Vagina (tissue), 2 donors: ENCODE measurements at regions not wholly inside any gene's neighbourhood (a gene's known extent, or its start where the extent isn't known, plus 50 kb on each side); places are given as distances from the start of the nearest gene placed in this dataset.
A peak's percentile ranks its signal among the peaks of the same experiment; 100 is the strongest.

ENCODE experiments used
- DNase-seq, 2 donors: peaks; one replicate each; pipeline ENCODE4 v3.0.0-alpha.2; 2017; ENCODE audit errors: extremely low spot score in 2 of 2
- H3K27ac ChIP-seq: fragments of 200-600 bp; sonication (generic); one replicate; pipeline ENCODE4 v1.5.1; 2019
- H3K27me3 ChIP-seq: fragments of 200-600 bp; sonication (generic); one replicate; pipeline ENCODE4 v1.5.1; 2019
- H3K36me3 ChIP-seq, 2 donors: fragments of 200-600 bp; sonication (generic); one replicate each; pipeline ENCODE4 v1.5.1; 2017 to 2019
- H3K4me1 ChIP-seq: fragments of 200-600 bp; sonication (generic); one replicate; pipeline ENCODE4 v1.5.1; 2019
- H3K4me3 ChIP-seq, 2 donors: fragments of 200-600 bp; sonication (generic); 1 replicate in 1 of 2; 2 replicates in 1 of 2; pipeline ENCODE4 v1.5.1; 2016 to 2019
- H3K9me3 ChIP-seq: fragments of 200-600 bp; sonication (generic); one replicate; pipeline ENCODE4 v1.5.1; 2019
- CTCF ChIP-seq, 3 experiments: fragments of 450-650 bp in 2 of 3; fragments of 200-600 bp in 1 of 3; sonication (generic) in 1 of 3; IDR thresholded peaks; one replicate each; pipeline ENCODE4 v1.5.1; 2017 to 2019; ENCODE audit warnings: antibody characterized with exemption in 3 of 3, mild to moderate bottlenecking in 2 of 3, moderate library complexity in 2 of 3
- POLR2A ChIP-seq, 2 donors: fragments of 450-650 bp; IDR thresholded peaks; one replicate each; pipeline ENCODE4 v1.6.1; 2017; ENCODE audit warnings: antibody characterized with exemption in 2 of 2, mild to moderate bottlenecking in 2 of 2, moderate library complexity in 2 of 2
- POLR2AphosphoS5 ChIP-seq, 2 donors: sonication (generic); formaldehyde crosslinking; IDR thresholded peaks; one replicate each; pipeline ENCODE4 v1.9.0; 2017; ENCODE audit warnings: antibody characterized with exemption in 2 of 2, mild to moderate bottlenecking in 2 of 2, low read depth in 1 of 2; ENCODE audit not compliant: insufficient read depth in 1 of 2
- intact Hi-C: fragments of 100-400 bp; cut with DNase I; formaldehyde crosslinking; loops from one replicate; pipeline ENCODE4 v1.15.1; 2023

- Histone ChIP-seq H3K4me3 (no peak overlapping the region), H3K27me3 (no peaks in the 10 kb centered on the region), H3K4me1 (peaks cover 20% of the 10 kb centered on the region), H3K27ac (no peak overlapping the region), H3K36me3 (no peaks in the 10 kb centered on the region), H3K9me3 (no peaks in the 10 kb centered on the region)
- no peak for DNase-seq
- TF ChIP-seq POLR2AphosphoS5 (IDR thresholded peaks at IDR 0.05; ENCODE audit: insufficient read depth in 1 of 2, low read depth in 1 of 2) = no peak
- TF ChIP-seq POLR2A (IDR thresholded peaks at IDR 0.05) = no peak
- no peak for TF ChIP-seq CTCF (IDR thresholded peaks at IDR 0.05)
- intact Hi-C loops = no loop called here
These were observed 73.3 kb upstream of the SLC44A3 start for GRCh38 chr1:94746635-94747525.

GRCh38 chr1:94745742-94746141 is 74.4 kb upstream of the SLC44A3 start:
- Histone ChIP-seq H3K4me1 (peaks cover 20% of the 10 kb centered on the region), H3K9me3 (no peaks in the 10 kb centered on the region), H3K36me3 (no peaks in the 10 kb centered on the region), H3K27me3 (no peaks in the 10 kb centered on the region), H3K4me3 (no peak overlapping the region), H3K27ac (peak overlapping the region; percentile 10)
- DNase-seq = no peak
- intact Hi-C loops = no loop called here
- TF ChIP-seq POLR2AphosphoS5 (IDR thresholded peaks at IDR 0.05; ENCODE audit: insufficient read depth in 1 of 2, low read depth in 1 of 2) (no peak), POLR2A (IDR thresholded peaks at IDR 0.05) (no peak), CTCF (IDR thresholded peaks at IDR 0.05) (no peak)

- intact Hi-C loops = no loop called here
- peak overlapping the region; percentile 68 for H3K27ac ChIP-seq
- no peaks in the 10 kb centered on the region for H3K9me3 ChIP-seq
- TF ChIP-seq POLR2AphosphoS5 (IDR thresholded peaks at IDR 0.05; ENCODE audit: insufficient read depth in 1 of 2, low read depth in 1 of 2) (peak in 1 of 2 donors; percentile 41), CTCF (IDR thresholded peaks at IDR 0.05) (no peak)
- H3K36me3 ChIP-seq = no peaks in the 10 kb centered on the region
- peaks cover 20% of the 10 kb centered on the region for H3K4me1 ChIP-seq
- H3K27me3 ChIP-seq = no peaks in the 10 kb centered on the region
- H3K4me3 ChIP-seq = no peak overlapping the region
- DNase-seq = no peak
These were observed 76.3 kb upstream of the SLC44A3 start for GRCh38 chr1:94743862-94744261.

GRCh38 chr1:94741996-94742395 is 78.2 kb upstream of the SLC44A3 start:
- Histone ChIP-seq H3K4me3 (no peak overlapping the region), H3K36me3 (no peaks in the 10 kb centered on the region), H3K4me1 (peaks cover 22% of the 10 kb centered on the region), H3K27ac (no peak overlapping the region), H3K27me3 (no peaks in the 10 kb centered on the region), H3K9me3 (no peaks in the 10 kb centered on the region)
- intact Hi-C loops = no loop called here
- DNase-seq = no peak
- TF ChIP-seq POLR2AphosphoS5 (IDR thresholded peaks at IDR 0.05; ENCODE audit: insufficient read depth in 1 of 2, low read depth in 1 of 2) = no peak
- no peak for TF ChIP-seq POLR2A (IDR thresholded peaks at IDR 0.05)
- no peak for TF ChIP-seq CTCF (IDR thresholded peaks at IDR 0.05)

- no peak for DNase-seq
- H3K36me3 ChIP-seq = no peaks in the 10 kb centered on the region
- H3K4me1 ChIP-seq = peaks cover 22% of the 10 kb centered on the region
- H3K27ac ChIP-seq = no peak overlapping the region
- no peak for TF ChIP-seq POLR2A (IDR thresholded peaks at IDR 0.05)
- no peaks in the 10 kb centered on the region for H3K27me3 ChIP-seq
- H3K9me3 ChIP-seq = no peaks in the 10 kb centered on the region
- H3K4me3 ChIP-seq = no peak overlapping the region
- intact Hi-C loops = no loop called here
These were observed 78.6 kb upstream of the SLC44A3 start for GRCh38 chr1:94741510-94741909.
